ENCODE measurements at regions not wholly inside any gene's neighbourhood (a gene's known extent, or its start where the extent isn't known, plus 50 kb on each side); places are given as distances from the start of the nearest gene placed in this dataset.

GRCh38 chr10:60574388-60574787 is 184.7 kb upstream of the ANK3 start:
- TF ChIP-seq, protein P1, sequence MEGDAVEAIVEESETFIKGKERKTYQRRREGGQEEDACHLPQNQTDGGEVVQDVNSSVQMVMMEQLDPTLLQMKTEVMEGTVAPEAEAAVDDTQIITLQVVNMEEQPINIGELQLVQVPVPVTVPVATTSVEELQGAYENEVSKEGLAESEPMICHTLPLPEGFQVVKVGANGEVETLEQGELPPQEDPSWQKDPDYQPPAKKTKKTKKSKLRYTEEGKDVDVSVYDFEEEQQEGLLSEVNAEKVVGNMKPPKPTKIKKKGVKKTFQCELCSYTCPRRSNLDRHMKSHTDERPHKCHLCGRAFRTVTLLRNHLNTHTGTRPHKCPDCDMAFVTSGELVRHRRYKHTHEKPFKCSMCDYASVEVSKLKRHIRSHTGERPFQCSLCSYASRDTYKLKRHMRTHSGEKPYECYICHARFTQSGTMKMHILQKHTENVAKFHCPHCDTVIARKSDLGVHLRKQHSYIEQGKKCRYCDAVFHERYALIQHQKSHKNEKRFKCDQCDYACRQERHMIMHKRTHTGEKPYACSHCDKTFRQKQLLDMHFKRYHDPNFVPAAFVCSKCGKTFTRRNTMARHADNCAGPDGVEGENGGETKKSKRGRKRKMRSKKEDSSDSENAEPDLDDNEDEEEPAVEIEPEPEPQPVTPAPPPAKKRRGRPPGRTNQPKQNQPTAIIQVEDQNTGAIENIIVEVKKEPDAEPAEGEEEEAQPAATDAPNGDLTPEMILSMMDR (conservative IDR thresholded peaks at IDR 0.05; ENCODE audit: low read length) = no peak
- no peak overlapping the region for H3K4me3 ChIP-seq (ENCODE audit: low read length)
- DNase-seq (ENCODE audit: low read depth) = no peak

DNA sequence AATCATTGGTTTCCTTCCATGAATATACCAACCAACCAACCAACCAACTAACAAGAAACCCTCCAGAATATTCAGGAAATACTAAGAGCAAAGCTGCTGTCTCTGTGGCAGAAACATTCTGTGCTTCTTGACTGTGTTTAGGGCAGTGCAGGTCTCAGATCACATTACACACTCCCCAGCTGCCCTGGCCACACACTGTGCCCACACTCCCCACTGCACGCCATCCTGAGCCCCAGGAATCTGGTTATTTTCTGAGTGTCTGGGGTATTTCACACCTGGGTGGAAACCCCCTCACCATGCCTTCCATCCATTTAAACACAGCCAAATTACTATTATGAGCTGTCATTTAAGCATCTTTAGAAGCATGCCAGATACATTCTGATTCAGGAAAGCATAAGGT is 183.7 kb upstream of the ANK3 start:
- no peak overlapping the region for H3K4me3 ChIP-seq (ENCODE audit: low read length)

DNA sequence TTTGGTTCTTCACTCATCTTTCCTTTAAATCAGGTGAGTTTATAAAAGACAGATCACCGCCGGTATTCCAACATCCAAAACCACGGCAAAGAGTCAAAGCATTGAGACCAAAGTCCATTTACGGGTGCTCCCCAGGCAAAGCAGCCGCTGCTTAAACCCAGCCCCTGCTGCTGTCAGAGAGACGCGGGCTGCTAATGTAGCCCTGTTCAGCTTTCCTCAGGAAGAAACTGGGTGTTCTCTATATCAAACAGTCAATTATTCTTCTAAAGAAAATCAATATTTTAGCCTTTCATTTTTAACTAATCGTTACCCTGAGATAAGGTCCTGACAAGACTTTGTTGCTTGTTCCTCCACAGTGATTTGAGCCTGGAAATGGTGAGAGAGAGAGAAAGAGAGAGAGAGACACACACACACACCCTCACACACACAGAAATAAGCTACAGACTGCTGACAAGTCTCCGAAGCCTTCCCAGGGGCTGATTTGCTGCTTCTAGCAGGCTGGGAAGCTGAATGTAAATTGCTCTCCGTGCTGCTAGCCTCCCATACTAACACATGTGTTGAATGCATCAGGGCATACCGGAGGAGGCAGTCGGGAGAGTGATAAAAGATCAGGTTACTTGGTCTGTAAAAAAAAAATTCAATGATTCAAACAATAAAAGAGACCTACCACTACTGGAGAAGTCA is 183.0 kb upstream of the ANK3 start:
- TF ChIP-seq, protein P1 (conservative IDR thresholded peaks at IDR 0.05; ENCODE audit: low read length) = no peak
- DNase-seq (ENCODE audit: low read depth) = peak; percentile 44
- peak overlapping the region; percentile 45 for H3K4me3 ChIP-seq (ENCODE audit: low read length)

More for the DNA sequence above, 183.7 kb upstream of the ANK3 start:
- DNase-seq (ENCODE audit: low read depth) = no peak
- TF ChIP-seq, protein P1 (conservative IDR thresholded peaks at IDR 0.05; ENCODE audit: low read length) = no peak

DNA sequence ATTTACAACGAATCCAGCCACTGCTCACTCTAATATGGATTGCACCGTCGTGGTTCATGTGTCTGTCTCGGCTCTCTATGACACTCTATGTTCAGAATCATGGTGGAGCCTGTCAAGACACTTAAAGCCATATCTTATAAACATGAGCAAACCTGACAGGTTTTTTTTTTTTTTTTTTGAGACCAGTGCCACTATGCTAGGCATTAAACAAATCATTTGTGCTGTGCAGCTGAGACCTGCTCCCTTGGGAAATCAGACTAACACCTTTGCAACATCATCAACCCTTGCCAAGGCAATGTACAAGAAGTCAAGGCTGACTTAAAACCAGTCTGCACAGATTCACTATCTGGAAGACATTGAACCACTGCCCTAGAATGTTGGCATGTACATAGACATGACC is 181.2 kb upstream of the ANK3 start:
- H3K4me3 ChIP-seq (ENCODE audit: low read length) = no peak overlapping the region
- DNase-seq (ENCODE audit: low read depth) = no peak
- TF ChIP-seq, protein P1 (conservative IDR thresholded peaks at IDR 0.05; ENCODE audit: low read length) = no peak

DNA sequence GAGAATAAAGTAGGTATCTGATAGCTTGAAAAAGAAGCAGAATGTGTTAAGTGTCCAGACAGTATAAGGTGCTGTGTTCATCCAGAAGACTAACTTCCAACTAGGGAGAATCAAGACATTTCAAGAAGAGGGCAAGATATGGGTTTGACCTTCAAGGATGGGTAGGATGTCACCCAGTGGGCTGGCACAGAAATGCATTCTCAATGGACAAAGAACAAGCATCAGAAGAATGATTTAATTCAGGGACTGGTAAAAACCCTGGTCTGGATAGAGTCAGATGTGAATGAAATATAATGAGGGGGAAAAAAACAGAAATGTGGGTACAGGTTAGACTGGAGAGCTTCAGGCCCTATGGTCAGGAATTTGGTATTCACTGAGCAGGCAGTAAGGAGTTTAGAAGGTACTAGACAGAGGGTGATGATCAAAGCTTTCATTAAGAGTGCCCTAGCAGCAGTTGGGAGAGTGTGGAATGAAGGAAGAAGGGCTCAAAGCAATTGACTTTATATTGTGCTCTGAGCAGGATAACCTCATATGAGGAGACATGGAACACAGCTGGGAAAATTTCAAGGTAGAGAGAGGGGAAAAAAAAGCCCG is 180.7 kb upstream of the ANK3 start:
- H3K4me3 ChIP-seq (ENCODE audit: low read length) = no peak overlapping the region
- TF ChIP-seq, protein P1 (conservative IDR thresholded peaks at IDR 0.05; ENCODE audit: low read length) = no peak
- no peak for DNase-seq (ENCODE audit: low read depth)

- no peak overlapping the region for H3K4me3 ChIP-seq (ENCODE audit: low read length)
- TF ChIP-seq, protein P1 (conservative IDR thresholded peaks at IDR 0.05; ENCODE audit: low read length) = no peak
- no peak for DNase-seq (ENCODE audit: low read depth)
Observed at GRCh38 chr10:60569681-60570080, 180.0 kb upstream of the ANK3 start.

GRCh38 chr10:60566096-60566495 is 176.4 kb upstream of the ANK3 start:
- no peak for DNase-seq (ENCODE audit: low read depth)
- TF ChIP-seq, protein P1 (conservative IDR thresholded peaks at IDR 0.05; ENCODE audit: low read length) = no peak
- no peak overlapping the region for H3K4me3 ChIP-seq (ENCODE audit: low read length)

Data from AG10803 (cell line).